ENCODE measurements at regions not wholly inside any gene's neighbourhood (a gene's known extent, or its start where the extent isn't known, plus 50 kb on each side); places are given as distances from the start of the nearest gene placed in this dataset.

- TF ChIP-seq POLR2A (IDR thresholded peaks at IDR 0.05) (no peak), CTCF (IDR thresholded peaks at IDR 0.05) (no peak)
Measured at GRCh38 chr11:109034339-109034696, 369.4 kb downstream of the DDX10 start.

Data from right lobe of liver (tissue), 4 donors.